MM.1S (cell line): ENCODE measurements at regions not wholly inside any gene's neighbourhood (a gene's known extent, or its start where the extent isn't known, plus 50 kb on each side); places are given as distances from the start of the nearest gene placed in this dataset.

ENCODE experiments used
- DNase-seq: peaks from one replicate; pipeline ENCODE4 v3.0.0-alpha.2; 2015
- H2AFZ ChIP-seq: fragments of 300-600 bp; sonication (generic); 2 replicates; pipeline ENCODE4 v1.6.0; 2016; ENCODE audit warnings: antibody characterized with exemption, low read length
- H3F3A ChIP-seq: fragments of 300-600 bp; sonication (generic); 2 replicates; pipeline ENCODE4 v1.6.1; 2016; ENCODE audit warnings: mild to moderate bottlenecking, antibody characterized with exemption, low read length, moderate library complexity, mixed read lengths; ENCODE audit not compliant: insufficient read depth
- H3K27ac ChIP-seq: fragments of 300-600 bp; sonication (generic); 2 replicates; pipeline ENCODE4 v1.5.1; 2016; ENCODE audit warnings: mild to moderate bottlenecking, low read length
- H3K27me3 ChIP-seq: fragments of 300-600 bp; sonication (generic); replicated peaks from 2 replicates; pipeline ENCODE4 v1.6.0; 2016; ENCODE audit warnings: low read length; ENCODE audit not compliant: insufficient read depth
- H3K36me3 ChIP-seq: fragments of 300-600 bp; sonication (generic); replicated peaks from 2 replicates; pipeline ENCODE4 v1.6.1; 2016; ENCODE audit warnings: mild to moderate bottlenecking, low read length, mixed read lengths; ENCODE audit not compliant: insufficient read depth
- H3K4me1 ChIP-seq: fragments of 300-600 bp; sonication (generic); 2 replicates; pipeline ENCODE4 v1.6.1; 2016; ENCODE audit warnings: low read length, mixed read lengths
- H3K4me2 ChIP-seq: fragments of 300-600 bp; sonication (generic); 2 replicates; pipeline ENCODE4 v1.6.0; 2016; ENCODE audit warnings: low read depth, low read length
- H3K4me3 ChIP-seq: fragments of 300-600 bp; sonication (generic); 2 replicates; pipeline ENCODE4 v1.5.1; 2016; ENCODE audit warnings: low read length, mixed read lengths
- H3K79me2 ChIP-seq: fragments of 300-600 bp; sonication (generic); 2 replicates; pipeline ENCODE4 v1.6.1; 2016; ENCODE audit warnings: mixed run types, low read length, mixed read lengths
- H3K9ac ChIP-seq: fragments of 300-600 bp; sonication (generic); 2 replicates; pipeline ENCODE4 v1.6.1; 2016; ENCODE audit warnings: low read length, mixed read lengths
- H3K9me2 ChIP-seq: fragments of 300-600 bp; sonication (generic); replicated peaks from 2 replicates; pipeline ENCODE4 v1.6.1; 2016; ENCODE audit warnings: mild to moderate bottlenecking, low read length, mixed read lengths; ENCODE audit not compliant: insufficient read depth
- H3K9me3 ChIP-seq: fragments of 300-600 bp; sonication (generic); replicated peaks from 2 replicates; pipeline ENCODE4 v1.6.1; 2016; ENCODE audit warnings: mild to moderate bottlenecking, low read length, mixed read lengths; ENCODE audit not compliant: insufficient read depth
- H4K20me1 ChIP-seq: fragments of 300-600 bp; sonication (generic); 2 replicates; pipeline ENCODE4 v1.6.1; 2016; ENCODE audit warnings: mild to moderate bottlenecking, low read length, moderate library complexity, mixed read lengths; ENCODE audit not compliant: insufficient read depth
- CTCF ChIP-seq: fragments of 300-600 bp; sonication (generic); IDR thresholded peaks from 2 replicates; pipeline ENCODE4 v1.5.1; 2016; ENCODE audit warnings: antibody characterized with exemption, low read length, mixed read lengths
- EZH2 ChIP-seq: fragments of 300-600 bp; sonication (generic); optimal IDR thresholded peaks from 2 replicates; pipeline ENCODE3; 2017; ENCODE audit warnings: low read depth, mild to moderate bottlenecking, antibody characterized with exemption, low read length, mixed read lengths
- EZH2phosphoT487 ChIP-seq: fragments of 300-600 bp; sonication (generic); IDR thresholded peaks from 2 replicates; pipeline ENCODE4 v1.6.1; 2018; ENCODE audit warnings: antibody characterized with exemption, low read length

GRCh38 chr6:120129228-120129627 is 779.7 kb upstream of the MAN1A1 start:
- H3K9me2 ChIP-seq: no peaks in the 10 kb centered on the region
- H3K27ac ChIP-seq: no peak overlapping the region
- peak overlapping the region; percentile 43; the same call in 1 of the 2 replicates for H2AFZ ChIP-seq
- TF ChIP-seq EZH2: no peak
- TF ChIP-seq EZH2phosphoT487: no peak
- no peak for TF ChIP-seq CTCF
- no peaks in the 10 kb centered on the region for H3K36me3 ChIP-seq
- no peaks in the 10 kb centered on the region for H3F3A ChIP-seq
- DNase-seq: peak; percentile 51
- H3K79me2 ChIP-seq: no peaks in the 10 kb centered on the region
- H3K9ac ChIP-seq: no peak overlapping the region
- H3K4me1 ChIP-seq: peaks cover 10% of the 10 kb centered on the region
- H3K4me2 ChIP-seq: peak overlapping the region; percentile 29
- H3K27me3 ChIP-seq: no peaks in the 10 kb centered on the region
- no peaks in the 10 kb centered on the region for H3K9me3 ChIP-seq
- no peak overlapping the region for H3K4me3 ChIP-seq
- H4K20me1 ChIP-seq: no peaks in the 10 kb centered on the region

DNA sequence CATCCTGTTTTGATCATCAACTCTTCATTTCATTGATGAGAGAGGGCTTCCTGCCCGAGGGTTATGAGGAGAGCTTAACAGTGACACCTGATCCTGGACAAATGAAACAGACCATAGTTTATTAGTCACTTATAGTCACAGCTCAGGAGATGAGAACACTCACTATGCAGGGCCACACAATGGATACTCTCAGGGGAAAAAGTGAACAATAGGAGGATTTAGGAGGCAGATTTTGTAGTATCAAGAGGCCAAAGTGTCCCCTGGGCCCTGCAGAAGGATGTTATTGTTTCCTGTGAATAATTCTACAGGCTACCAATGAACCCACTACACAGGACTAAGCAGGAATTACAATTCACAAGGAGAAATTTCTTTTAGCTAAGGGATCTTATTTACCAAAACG is 772.8 kb upstream of the MAN1A1 start:
- Histone ChIP-seq H3K9ac (no peak overlapping the region), H3K4me1 (no peaks in the 10 kb centered on the region), H3K79me2 (no peaks in the 10 kb centered on the region), H3F3A (no peaks in the 10 kb centered on the region), H3K4me2 (no peak overlapping the region), H2AFZ (no peak overlapping the region), H3K27ac (no peak overlapping the region), H3K9me2 (no peaks in the 10 kb centered on the region), H3K4me3 (no peak overlapping the region), H3K9me3 (no peaks in the 10 kb centered on the region), H3K36me3 (no peaks in the 10 kb centered on the region), H4K20me1 (no peaks in the 10 kb centered on the region), H3K27me3 (no peaks in the 10 kb centered on the region)
- no peak for TF ChIP-seq EZH2phosphoT487
- no peak for TF ChIP-seq EZH2
- no peak for TF ChIP-seq CTCF
- DNase-seq: no peak

- peaks cover 19% of the 10 kb centered on the region for H3K4me1 ChIP-seq
- no peak overlapping the region for H2AFZ ChIP-seq
- TF ChIP-seq EZH2: no peak
- no peak for TF ChIP-seq CTCF
- no peak for TF ChIP-seq EZH2phosphoT487
- peak; percentile 84 for DNase-seq
- no peaks in the 10 kb centered on the region for H4K20me1 ChIP-seq
- H3K36me3 ChIP-seq: no peaks in the 10 kb centered on the region
- H3K9ac ChIP-seq: no peak overlapping the region; the same call in 1 of the 2 replicates
- no peaks in the 10 kb centered on the region for H3K27me3 ChIP-seq
- peaks cover 17% of the 10 kb centered on the region for H3F3A ChIP-seq
- peak overlapping the region; percentile 68; the same call in 1 of the 2 replicates for H3K27ac ChIP-seq
- H3K9me2 ChIP-seq: no peaks in the 10 kb centered on the region
- H3K4me2 ChIP-seq: peak overlapping the region; percentile 28; the same call in 1 of the 2 replicates
- H3K4me3 ChIP-seq: no peak overlapping the region
- H3K79me2 ChIP-seq: no peaks in the 10 kb centered on the region
- H3K9me3 ChIP-seq: no peaks in the 10 kb centered on the region
Observed at GRCh38 chr6:120116343-120116742, 766.8 kb upstream of the MAN1A1 start.
